H1 (cell line): ENCODE measurements at regions not wholly inside any gene's neighbourhood (a gene's known extent, or its start where the extent isn't known, plus 50 kb on each side); places are given as distances from the start of the nearest gene placed in this dataset.

ENCODE experiments used
- CTCF ChIA-PET: fragments of 300-600 bp; sonication (Branson Sonifier 250); formaldehyde crosslinking; loops from one replicate; lab custom pipeline; 2021; ENCODE audit not compliant: partially characterized antibody; lab: Charles Lee
- POLR2A ChIA-PET: fragments of 300-600 bp; sonication (Branson Sonifier 250); formaldehyde crosslinking; loops from one replicate; lab custom pipeline; 2021; ENCODE audit warnings: inconsistent platforms; ENCODE audit not compliant: partially characterized antibody; lab: Charles Lee
- DNase-seq, 2 experiments: peaks; one replicate each; pipeline versions ENCODE4 v3.0.0 to v3.0.0-alpha.2; 2010 to 2022; ENCODE audit warnings: low spot score in 2 of 2, low read depth in 1 of 2, mixed read lengths in 1 of 2
- FAIRE-seq: peaks from 2 replicates; lab custom pipeline; 2011; peaks lifted over from hg19 to GRCh38; lab: Jason Lieb, UNC
- H2AFZ ChIP-seq: 2 replicates; pipeline ENCODE4 v1.8.1; 2012; ENCODE audit warnings: low read length, inconsistent platforms
- H2AK5ac ChIP-seq: 2 replicates; pipeline ENCODE4 v1.6.1; 2013; ENCODE audit warnings: low read depth, low read length
- H2BK120ac ChIP-seq: replicated peaks from 2 replicates; pipeline ENCODE3; 2013; ENCODE audit warnings: low read depth, low read length, inconsistent platforms
- H2BK12ac ChIP-seq: 2 replicates; pipeline ENCODE4 v1.6.1; 2013; ENCODE audit warnings: low read depth, low read length
- H2BK15ac ChIP-seq: 2 replicates; pipeline ENCODE4 v1.6.1; 2013; ENCODE audit warnings: low read length
- H2BK20ac ChIP-seq: 2 replicates; pipeline ENCODE4 v1.6.1; 2013; ENCODE audit warnings: low read length
- H2BK5ac ChIP-seq: 2 replicates; pipeline ENCODE4 v1.6.1; 2013; ENCODE audit warnings: low read depth, low read length
- H3K14ac ChIP-seq: 2 replicates; pipeline ENCODE4 v1.6.1; 2013; ENCODE audit warnings: inconsistent platforms; ENCODE audit not compliant: insufficient read length
- H3K18ac ChIP-seq: 2 replicates; pipeline ENCODE4 v1.6.1; 2013; ENCODE audit warnings: low read length; ENCODE audit errors: extremely low read depth
- H3K23ac ChIP-seq: 2 replicates; pipeline ENCODE4 v1.6.1; 2013; ENCODE audit warnings: inconsistent platforms; ENCODE audit not compliant: insufficient read length
- H3K23me2 ChIP-seq: 2 replicates; pipeline ENCODE4 v1.6.1; 2013; ENCODE audit warnings: low read depth, low read length
- H3K27ac ChIP-seq: 2 replicates; pipeline ENCODE4 v1.6.1; 2011; ENCODE audit warnings: low read depth, low read length, inconsistent platforms
- H3K27me3 ChIP-seq, 4 experiments: replicated peaks in 1 of 4; 1 replicate in 1 of 4; 2 replicates in 3 of 4; pipeline versions ENCODE4 v1.6.1 to v1.8.1; 2011 to 2013; ENCODE audit warnings: low read length in 3 of 4, mild to moderate bottlenecking in 3 of 4, inconsistent platforms in 2 of 4, mixed read lengths in 2 of 4, moderate library complexity in 1 of 4; ENCODE audit not compliant: control insufficient read depth in 3 of 4, insufficient read depth in 3 of 4; ENCODE audit errors: extremely low read depth in 1 of 4
- H3K36me3 ChIP-seq, 4 experiments: 2 replicates each; pipeline versions ENCODE4 v1.6.1 to v1.8.1; 2011 to 2013; ENCODE audit warnings: mild to moderate bottlenecking in 4 of 4, low read length in 3 of 4, moderate library complexity in 2 of 4, control low read depth in 1 of 4, inconsistent platforms in 1 of 4; ENCODE audit not compliant: insufficient read depth in 4 of 4, control insufficient read depth in 2 of 4
- H3K4ac ChIP-seq: replicated peaks from 2 replicates; pipeline ENCODE3; 2013; ENCODE audit warnings: low read length, low read depth, mixed read lengths, inconsistent platforms; ENCODE audit not compliant: insufficient read length
- H3K4me1 ChIP-seq, 4 experiments: replicated peaks in 1 of 4; 1 replicate in 1 of 4; 2 replicates in 3 of 4; pipeline versions ENCODE4 v1.6.1 to v1.8.1; 2011 to 2013; ENCODE audit warnings: low read length in 3 of 4, inconsistent platforms in 2 of 4, mixed read lengths in 1 of 4; ENCODE audit not compliant: insufficient read depth in 4 of 4, control insufficient read depth in 3 of 4
- H3K4me2 ChIP-seq, 2 experiments: 2 replicates each; pipeline versions ENCODE4 v1.6.1 to v1.8.1; 2011 to 2013; ENCODE audit warnings: low read depth in 2 of 2, low read length in 2 of 2, control low read depth in 1 of 2, inconsistent platforms in 1 of 2, mild to moderate bottlenecking in 1 of 2; ENCODE audit not compliant: insufficient read depth in 1 of 2
- H3K4me3 ChIP-seq, 4 experiments: fragments of 200-600, 300-600 bp in 1 of 4; sonication (generic), shearing (Covaris generic), sonication (Bioruptor Twin) in 1 of 4; 2 replicates each; pipeline versions ENCODE4 v1.5.1 to v1.8.1; 2011 to 2016; ENCODE audit warnings: low read length in 4 of 4, low read depth in 3 of 4, control low read depth in 2 of 4, inconsistent platforms in 2 of 4, mild to moderate bottlenecking in 2 of 4, mixed read lengths in 1 of 4, moderate library complexity in 1 of 4; ENCODE audit not compliant: insufficient read depth in 2 of 4; ENCODE audit errors: extremely low read depth in 1 of 4
- H3K56ac ChIP-seq: replicated peaks from 2 replicates; pipeline ENCODE3; 2013; ENCODE audit warnings: low read depth, mild to moderate bottlenecking, mixed read lengths, low read length, inconsistent platforms; ENCODE audit not compliant: insufficient read length
- H3K79me1 ChIP-seq: 2 replicates; pipeline ENCODE4 v1.6.1; 2013; ENCODE audit warnings: low read depth, low read length, control low read depth
- H3K79me2 ChIP-seq, 2 experiments: 2 replicates each; pipeline versions ENCODE4 v1.6.1 to v1.8.1; 2012 to 2013; ENCODE audit warnings: low read length in 2 of 2, mild to moderate bottlenecking in 2 of 2, inconsistent platforms in 1 of 2; ENCODE audit not compliant: insufficient read depth in 2 of 2, control insufficient read depth in 1 of 2
- H3K9ac ChIP-seq, 4 experiments: replicated peaks in 1 of 4; 1 replicate in 1 of 4; 2 replicates in 3 of 4; pipeline versions ENCODE4 v1.6.1 to v1.8.1; 2011 to 2013; ENCODE audit warnings: low read depth in 3 of 4, low read length in 3 of 4, control low read depth in 2 of 4, mild to moderate bottlenecking in 2 of 4, moderate library complexity in 2 of 4, inconsistent platforms in 1 of 4; ENCODE audit errors: extremely low read depth in 1 of 4
- H3K9me3 ChIP-seq, 2 experiments: 2 replicates each; pipeline versions ENCODE4 v1.6.1 to v1.8.1; 2012 to 2013; ENCODE audit warnings: mild to moderate bottlenecking in 2 of 2, moderate library complexity in 2 of 2, control low read depth in 1 of 2, inconsistent platforms in 1 of 2, low read depth in 1 of 2, low read length in 1 of 2, mixed read lengths in 1 of 2; ENCODE audit not compliant: insufficient read depth in 2 of 2
- H4K20me1 ChIP-seq, 2 experiments: replicated peaks in 1 of 2; 2 replicates each; pipeline versions ENCODE3 to v1.8.1; 2011 to 2013; ENCODE audit warnings: inconsistent platforms in 2 of 2, low read length in 2 of 2, mild to moderate bottlenecking in 1 of 2; ENCODE audit not compliant: insufficient read depth in 2 of 2, control insufficient read depth in 1 of 2
- H4K5ac ChIP-seq: 2 replicates; pipeline ENCODE4 v1.6.1; 2013; ENCODE audit warnings: low read length, low read depth, mixed read lengths, inconsistent platforms; ENCODE audit not compliant: insufficient read length
- H4K8ac ChIP-seq: 2 replicates; pipeline ENCODE4 v1.8.0; 2013; ENCODE audit warnings: mild to moderate bottlenecking, moderate library complexity, low read length, inconsistent platforms; ENCODE audit not compliant: insufficient read depth; ENCODE audit errors: extremely low read depth
- H4K91ac ChIP-seq: replicated peaks from 2 replicates; pipeline ENCODE3; 2013; ENCODE audit warnings: low read length, mixed read lengths, inconsistent platforms; ENCODE audit not compliant: insufficient read length
- ATF2 ChIP-seq: IDR thresholded peaks from 2 replicates; pipeline ENCODE4 v1.6.1; 2012; ENCODE audit warnings: low read length, inconsistent platforms
- BCL11A ChIP-seq, 2 experiments: IDR thresholded peaks; one replicate each; pipeline ENCODE4 v1.6.1; 2011; ENCODE audit warnings: low read depth in 2 of 2, low read length in 2 of 2, mild to moderate bottlenecking in 2 of 2
- CHD1 ChIP-seq: IDR thresholded peaks from 2 replicates; pipeline ENCODE4 v1.6.1; 2012; ENCODE audit warnings: low read depth, low read length, improper control_type of control experiment
- FOSL1 ChIP-seq: IDR thresholded peaks from 2 replicates; pipeline ENCODE4 v1.6.1; 2011; ENCODE audit warnings: mild to moderate bottlenecking, low read depth, low read length, moderate library complexity; ENCODE audit not compliant: insufficient read depth
- JUND ChIP-seq: IDR thresholded peaks from 2 replicates; pipeline ENCODE4 v1.6.1; 2011; ENCODE audit warnings: mild to moderate bottlenecking, improper control_type of control experiment, low read length
- KDM4A ChIP-seq: IDR thresholded peaks from one replicate; pipeline ENCODE4 v1.7.1; 2012; ENCODE audit warnings: low read depth, mild to moderate bottlenecking, moderate library complexity, low read length, inconsistent platforms; ENCODE audit not compliant: severe bottlenecking
- RXRA ChIP-seq: IDR thresholded peaks from 2 replicates; pipeline ENCODE4 v1.6.1; 2011; ENCODE audit warnings: low read depth, mild to moderate bottlenecking, low read length, moderate library complexity; ENCODE audit not compliant: insufficient read depth
- SIX5 ChIP-seq: IDR thresholded peaks from 2 replicates; pipeline ENCODE4 v1.6.1; 2011; ENCODE audit warnings: mild to moderate bottlenecking, low read depth, low read length
- SP1 ChIP-seq: IDR thresholded peaks from 2 replicates; pipeline ENCODE4 v1.6.1; 2011; ENCODE audit warnings: low read depth, low read length
- WGBS, 2 experiments: shearing (Covaris generic) in 1 of 2; methylation state at CpG; one replicate each; pipeline versions ENCODE4 v1.1.6 to v1.1.7; 2013 to 2015; ENCODE audit warnings: low lambda C conversion rate in 2 of 2, mixed read lengths in 2 of 2, inconsistent platforms in 1 of 2, low coverage in 1 of 2, missing lambda C conversion rate in 1 of 2; ENCODE audit not compliant: insufficient replicate concordance in 2 of 2, insufficient coverage in 1 of 2, insufficient read length in 1 of 2; ENCODE audit errors: extremely low coverage in 1 of 2, missing lambda C conversion rate in 1 of 2; 5-methylcytosine and 5-hydroxymethylcytosine counted together

- ChIA-PET POLR2A (no interaction called here), CTCF (interaction anchor here (1.8 kb wide), 2 partner anchors 11 to 229 kb away, joined by 5 to 6 read pairs; no protein-coding TSS in a partner anchor)
- WGBS, 2 experiments: 95% methylated on average over 4 of the region's 4 CpGs; no CpG with 5 or more reads in 1 of the 2 experiments
- Histone ChIP-seq H2AFZ (no peak overlapping the region), H2BK120ac (no peak overlapping the region), H3K9me3 (no peaks in the 10 kb centered on the region), H2AK5ac (no peak overlapping the region), H4K20me1 (no peaks in the 10 kb centered on the region), H3K23me2 (no peaks in the 10 kb centered on the region), H3K14ac (no peak overlapping the region), H3K36me3 (no peaks in the 10 kb centered on the region), H3K27me3 (no peaks in the 10 kb centered on the region), H3K23ac (no peak overlapping the region), H2BK15ac (no peak overlapping the region), H3K4me1 (no peaks in the 10 kb centered on the region), H3K79me1 (no peaks in the 10 kb centered on the region), H3K4ac (no peak overlapping the region), H3K4me3 (no peak overlapping the region), H4K91ac (no peak overlapping the region), H4K5ac (no peak overlapping the region), H3K9ac (no peak overlapping the region), H2BK5ac (no peak overlapping the region), H2BK20ac (no peak overlapping the region), H3K56ac (no peak overlapping the region), H4K8ac (no peak overlapping the region), H3K27ac (no peak overlapping the region), H3K79me2 (no peaks in the 10 kb centered on the region), H3K4me2 (no peak overlapping the region), H3K18ac (no peak overlapping the region), H2BK12ac (no peak overlapping the region)
- TF ChIP-seq SIX5: no peak
- TF ChIP-seq ATF2: no peak
- no peak for TF ChIP-seq FOSL1
- no peak for TF ChIP-seq RXRA
- no peak for TF ChIP-seq SP1
- no peak for TF ChIP-seq BCL11A (IDR thresholded peaks at IDR 0.05; ENCODE audit: low read depth in 2 of 2, low read length in 2 of 2)
- no peak for TF ChIP-seq CHD1
- TF ChIP-seq KDM4A: no peak
- TF ChIP-seq JUND: no peak
- FAIRE-seq (no peak), DNase-seq (no peak)
Measured at GRCh38 chr2:49261781-49262180, 107.5 kb upstream of the FSHR start.
